ENCODE measurements at regions not wholly inside any gene's neighbourhood (a gene's known extent, or its start where the extent isn't known, plus 50 kb on each side); places are given as distances from the start of the nearest gene placed in this dataset.

DNA sequence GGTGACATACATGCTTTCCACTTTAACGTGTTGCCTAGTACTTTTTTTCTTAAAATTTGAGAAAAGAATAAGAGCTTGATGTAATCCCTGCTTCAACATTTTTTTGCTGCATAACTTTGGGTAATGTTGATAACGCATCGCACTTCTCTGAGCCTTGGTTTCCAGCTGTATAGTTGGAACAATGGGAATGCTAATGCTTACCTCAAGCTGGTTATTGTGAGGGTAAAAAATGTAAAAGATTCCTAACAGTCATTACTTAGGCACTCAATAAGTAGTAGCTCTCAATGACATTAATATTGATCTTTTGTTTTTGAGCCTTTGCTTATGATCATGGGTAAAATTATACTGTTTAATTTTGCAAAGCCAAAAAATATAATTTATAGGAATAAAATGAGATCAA lies 683.3 kb upstream of the CXADR start:
- TF ChIP-seq ZFX (IDR thresholded peaks at IDR 0.05), result no peak
- TF ChIP-seq, protein P1, sequence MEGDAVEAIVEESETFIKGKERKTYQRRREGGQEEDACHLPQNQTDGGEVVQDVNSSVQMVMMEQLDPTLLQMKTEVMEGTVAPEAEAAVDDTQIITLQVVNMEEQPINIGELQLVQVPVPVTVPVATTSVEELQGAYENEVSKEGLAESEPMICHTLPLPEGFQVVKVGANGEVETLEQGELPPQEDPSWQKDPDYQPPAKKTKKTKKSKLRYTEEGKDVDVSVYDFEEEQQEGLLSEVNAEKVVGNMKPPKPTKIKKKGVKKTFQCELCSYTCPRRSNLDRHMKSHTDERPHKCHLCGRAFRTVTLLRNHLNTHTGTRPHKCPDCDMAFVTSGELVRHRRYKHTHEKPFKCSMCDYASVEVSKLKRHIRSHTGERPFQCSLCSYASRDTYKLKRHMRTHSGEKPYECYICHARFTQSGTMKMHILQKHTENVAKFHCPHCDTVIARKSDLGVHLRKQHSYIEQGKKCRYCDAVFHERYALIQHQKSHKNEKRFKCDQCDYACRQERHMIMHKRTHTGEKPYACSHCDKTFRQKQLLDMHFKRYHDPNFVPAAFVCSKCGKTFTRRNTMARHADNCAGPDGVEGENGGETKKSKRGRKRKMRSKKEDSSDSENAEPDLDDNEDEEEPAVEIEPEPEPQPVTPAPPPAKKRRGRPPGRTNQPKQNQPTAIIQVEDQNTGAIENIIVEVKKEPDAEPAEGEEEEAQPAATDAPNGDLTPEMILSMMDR (conservative IDR thresholded peaks at IDR 0.05), result no peak
- no peak overlapping the region for H3K27ac ChIP-seq

DNA sequence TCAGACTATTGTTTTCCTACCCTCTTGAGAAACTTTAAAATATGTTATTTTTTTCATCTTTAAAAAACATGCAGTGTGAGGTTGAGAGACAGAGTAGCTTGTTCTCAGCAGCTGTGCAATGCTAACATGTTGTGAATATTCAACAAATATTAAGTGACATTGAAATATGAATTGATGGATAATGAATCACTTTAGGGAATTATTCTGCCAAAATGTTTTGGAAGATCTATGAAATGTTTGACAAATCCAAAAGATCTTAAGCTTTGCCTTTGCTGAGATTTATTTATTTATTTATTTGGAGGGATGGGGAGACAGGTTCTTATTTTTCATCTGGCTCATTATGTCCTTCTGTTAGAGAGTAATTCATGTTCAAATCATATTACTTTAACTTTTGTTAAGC lies 680.1 kb upstream of the CXADR start:
- no peak for TF ChIP-seq ZFX (IDR thresholded peaks at IDR 0.05)
- TF ChIP-seq, protein P1 (conservative IDR thresholded peaks at IDR 0.05), result no peak

DNA sequence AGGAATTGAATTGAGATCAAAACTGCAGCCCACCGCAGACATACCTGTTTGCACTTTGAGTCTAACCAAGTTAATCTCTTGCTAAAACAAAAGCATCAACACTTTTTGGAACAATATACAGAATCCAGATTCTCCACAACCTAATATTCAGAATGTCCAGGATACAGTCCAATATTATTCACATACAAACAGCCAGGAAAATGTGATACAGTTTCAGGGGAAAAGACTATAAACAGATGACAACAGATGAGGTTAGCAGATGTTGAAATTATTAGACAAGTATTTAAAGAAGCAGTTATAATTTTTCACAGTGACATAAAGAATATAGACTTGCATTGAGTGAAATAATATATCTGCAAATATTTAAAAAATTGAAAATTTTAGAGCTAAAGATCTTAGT lies 678.1 kb upstream of the CXADR start:
- TF ChIP-seq, protein P1 (conservative IDR thresholded peaks at IDR 0.05), result no peak
- no peak for TF ChIP-seq ZFX (IDR thresholded peaks at IDR 0.05)

More for the DNA sequence above, 680.1 kb upstream of the CXADR start:
- no peak overlapping the region for H3K27ac ChIP-seq

DNA sequence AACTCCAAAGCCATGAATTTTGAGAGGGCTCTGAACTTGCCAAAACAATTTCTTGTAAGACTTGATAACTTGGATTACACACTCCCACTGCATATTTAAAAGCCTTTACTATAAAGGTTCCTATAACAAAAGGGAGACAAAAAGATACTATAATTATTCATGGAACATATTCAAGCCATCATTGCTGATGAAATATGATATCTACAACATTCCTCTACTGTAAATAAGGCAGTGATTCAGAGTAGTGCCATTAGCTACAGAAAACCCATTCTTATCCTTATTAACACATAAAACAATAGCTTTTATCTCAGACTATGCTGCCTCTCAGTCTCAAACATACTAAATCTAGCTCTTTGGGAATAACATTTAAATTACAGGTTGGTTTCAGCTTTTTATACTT lies 675.5 kb upstream of the CXADR start:
- H3K27ac ChIP-seq, result no peak overlapping the region
- TF ChIP-seq ZFX (IDR thresholded peaks at IDR 0.05), result no peak
- TF ChIP-seq, protein P1 (conservative IDR thresholded peaks at IDR 0.05), result no peak

More for the DNA sequence above, 678.1 kb upstream of the CXADR start:
- H3K27ac ChIP-seq, result no peak overlapping the region

DNA sequence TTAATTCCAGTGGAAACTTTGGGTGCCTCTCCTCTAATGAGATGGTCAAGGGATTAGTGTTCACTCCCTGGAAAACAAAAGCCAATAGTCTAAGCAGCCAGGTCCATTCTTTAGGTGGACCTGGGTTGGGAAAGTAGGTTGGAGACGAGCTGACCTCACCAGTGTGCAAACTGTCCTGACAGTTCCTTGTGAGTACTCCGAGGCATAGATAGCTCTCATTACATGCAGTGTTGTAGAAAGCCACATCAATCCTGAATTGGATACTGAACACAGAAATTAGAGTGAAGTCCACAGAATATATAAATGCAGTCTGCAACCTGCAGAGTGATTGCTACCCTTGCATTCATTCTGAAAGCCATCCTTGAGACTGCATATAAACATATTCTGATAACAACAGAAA lies 675.1 kb upstream of the CXADR start:
- H3K27ac ChIP-seq, result no peak overlapping the region
- TF ChIP-seq, protein P1 (conservative IDR thresholded peaks at IDR 0.05), result no peak
- no peak for TF ChIP-seq ZFX (IDR thresholded peaks at IDR 0.05)

DNA sequence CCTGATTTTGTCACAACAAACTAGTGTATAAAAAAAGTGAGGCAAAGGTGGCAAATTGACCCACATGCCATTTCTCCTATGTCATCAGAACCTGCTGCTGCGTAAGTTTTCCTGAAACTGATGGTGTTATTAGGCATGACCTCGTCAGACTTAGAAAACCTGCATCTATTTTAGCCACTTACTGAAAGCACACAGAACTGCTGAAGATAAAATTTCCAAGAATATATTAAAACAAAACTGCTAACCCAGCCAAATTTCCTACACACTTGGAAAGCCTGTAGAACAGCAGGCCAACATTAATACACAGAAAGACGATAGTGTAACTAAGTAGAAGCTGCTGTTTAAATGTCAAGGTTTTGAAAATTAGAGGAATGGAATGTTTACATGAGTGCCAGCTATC lies 674.5 kb upstream of the CXADR start:
- TF ChIP-seq, protein P1 (conservative IDR thresholded peaks at IDR 0.05), result no peak
- no peak for TF ChIP-seq ZFX (IDR thresholded peaks at IDR 0.05)
- no peak overlapping the region for H3K27ac ChIP-seq

DNA sequence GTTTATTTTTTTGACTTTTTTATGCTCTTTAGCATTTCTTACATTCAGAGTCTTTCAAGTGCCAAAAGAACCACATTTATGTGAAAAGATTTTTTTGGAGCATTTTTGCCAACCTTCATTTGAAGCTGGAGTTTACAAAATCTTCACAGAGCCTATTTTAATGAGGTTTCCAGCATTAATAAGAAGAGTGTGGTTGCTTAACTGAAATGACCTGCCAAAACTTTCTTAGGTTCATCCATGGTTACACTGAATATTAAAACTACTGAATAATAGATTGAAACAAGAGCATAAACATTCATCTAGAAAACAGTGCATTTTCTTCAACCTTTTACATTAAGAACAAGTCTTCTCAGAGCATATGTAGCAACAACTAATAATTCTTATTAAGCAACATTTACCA lies 672.3 kb upstream of the CXADR start:
- TF ChIP-seq ZFX (IDR thresholded peaks at IDR 0.05), result no peak
- TF ChIP-seq, protein P1 (conservative IDR thresholded peaks at IDR 0.05), result no peak
- H3K27ac ChIP-seq, result no peak overlapping the region

All from C4-2B (cell line).